IMR-90 (cell line): ENCODE measurements at regions not wholly inside any gene's neighbourhood (a gene's known extent, or its start where the extent isn't known, plus 50 kb on each side); places are given as distances from the start of the nearest gene placed in this dataset.

ENCODE experiments used
- ATAC-seq: fragments of 200-7000 bp; cut with Tn5 transposase; 2 replicates; pipeline ENCODE4 v1.9.1; 2020; ENCODE audit warnings: low read depth, mild to moderate bottlenecking, moderate library complexity
- BruUV-seq: library from RNA; stranded (reverse); fragments of 400-500 nt; replicated peaks from 2 replicates; lab custom pipeline; 2021; lab: Mats Ljungman, UMichigan
- CTCF ChIA-PET: fragments of 300-600 bp; formaldehyde crosslinking; extraction: SDS; loops from one replicate; lab custom pipeline; 2021; ENCODE audit warnings: antibody characterized with exemption; lab: Yijun Ruan, JAX
- POLR2A ChIA-PET: fragments of 300-600 bp; sonication (Branson Sonifier 250); formaldehyde crosslinking; loops from one replicate; lab custom pipeline; 2022; ENCODE audit warnings: antibody characterized with exemption; ENCODE audit not compliant: unreplicated experiment; lab: Charles Lee
- DNase-seq: peaks from one replicate; pipeline ENCODE4 v3.0.0; 2013
- H2AFZ ChIP-seq: replicated peaks from 2 replicates; pipeline ENCODE3; 2013; ENCODE audit warnings: low read length, mild to moderate bottlenecking; ENCODE audit not compliant: poor library complexity
- H2AK5ac ChIP-seq: 2 replicates; pipeline ENCODE4 v1.6.1; 2013; ENCODE audit warnings: low read depth, low read length, inconsistent platforms
- H2AK9ac ChIP-seq: replicated peaks from 2 replicates; pipeline ENCODE3; 2013; ENCODE audit warnings: mild to moderate bottlenecking, low read depth, low read length, moderate library complexity; ENCODE audit not compliant: poor library complexity
- H2BK120ac ChIP-seq: 2 replicates; pipeline ENCODE4 v1.6.1; 2013; ENCODE audit warnings: low read depth, low read length, inconsistent platforms
- H2BK15ac ChIP-seq: 3 replicates; pipeline ENCODE4 v1.6.1; 2013; ENCODE audit warnings: low read depth, low read length, inconsistent platforms
- H2BK20ac ChIP-seq: 2 replicates; pipeline ENCODE4 v1.6.1; 2013; ENCODE audit warnings: low read depth, mild to moderate bottlenecking, inconsistent platforms, low read length, moderate library complexity
- H2BK5ac ChIP-seq: 2 replicates; pipeline ENCODE4 v1.6.1; 2013; ENCODE audit warnings: mild to moderate bottlenecking, low read depth, low read length, inconsistent platforms; ENCODE audit not compliant: poor library complexity, severe bottlenecking
- H3K14ac ChIP-seq: replicated peaks from 2 replicates; pipeline ENCODE4 v1.6.1; 2013; ENCODE audit warnings: low read depth, low read length, inconsistent platforms
- H3K18ac ChIP-seq: 2 replicates; pipeline ENCODE4 v1.6.1; 2013; ENCODE audit warnings: low read depth, low read length, control low read depth
- H3K23ac ChIP-seq: 2 replicates; pipeline ENCODE4 v1.6.1; 2013; ENCODE audit warnings: low read depth, low read length, inconsistent platforms
- H3K27ac ChIP-seq: 2 replicates; pipeline ENCODE4 v1.5.1; 2013; ENCODE audit warnings: mild to moderate bottlenecking, control low read depth, low read length; ENCODE audit not compliant: insufficient read depth
- H3K27me3 ChIP-seq: 2 replicates; pipeline ENCODE4 v1.6.1; 2013; ENCODE audit warnings: low read length; ENCODE audit not compliant: control insufficient read depth, insufficient read depth
- H3K36me3 ChIP-seq: 2 replicates; pipeline ENCODE4 v1.6.1; 2013; ENCODE audit warnings: low read length, mixed read lengths; ENCODE audit not compliant: control insufficient read depth, insufficient read depth
- H3K4ac ChIP-seq: 2 replicates; pipeline ENCODE4 v1.6.1; 2013; ENCODE audit warnings: low read depth, low read length, inconsistent platforms
- H3K4me1 ChIP-seq: 2 replicates; pipeline ENCODE4 v1.6.1; 2013; ENCODE audit warnings: low read length, mixed read lengths; ENCODE audit not compliant: control insufficient read depth, insufficient read depth
- H3K4me2 ChIP-seq: 2 replicates; pipeline ENCODE4 v1.6.1; 2013; ENCODE audit warnings: low read depth, mild to moderate bottlenecking, control low read depth, low read length, moderate library complexity
- H3K4me3 ChIP-seq: 2 replicates; pipeline ENCODE4 v1.5.1; 2013; ENCODE audit warnings: low read depth, mild to moderate bottlenecking, control low read depth, low read length, moderate library complexity; ENCODE audit not compliant: insufficient read depth
- H3K56ac ChIP-seq: 2 replicates; pipeline ENCODE4 v1.6.1; 2013; ENCODE audit warnings: low read length, inconsistent platforms; ENCODE audit not compliant: insufficient read depth; ENCODE audit errors: extremely low read depth
- H3K79me1 ChIP-seq, 2 experiments: 2 replicates each; pipeline ENCODE4 v1.6.1; 2013; ENCODE audit warnings: low read length in 2 of 2, inconsistent platforms in 1 of 2, low read depth in 1 of 2
- H3K9ac ChIP-seq: 2 replicates; pipeline ENCODE4 v1.6.1; 2013; ENCODE audit warnings: low read depth, low read length, control low read depth
- H3K9me1 ChIP-seq: 2 replicates; pipeline ENCODE4 v1.6.1; 2013; ENCODE audit warnings: low read length, inconsistent platforms; ENCODE audit not compliant: insufficient read depth
- H3K9me3 ChIP-seq: 2 replicates; pipeline ENCODE4 v1.6.1; 2013; ENCODE audit warnings: low read length; ENCODE audit not compliant: control insufficient read depth, insufficient read depth
- H4K20me1 ChIP-seq: 2 replicates; pipeline ENCODE4 v1.6.1; 2013; ENCODE audit warnings: low read length, inconsistent platforms; ENCODE audit not compliant: insufficient read depth
- H4K5ac ChIP-seq: 2 replicates; pipeline ENCODE4 v1.6.1; 2013; ENCODE audit warnings: mild to moderate bottlenecking, low read depth, low read length, control low read depth
- H4K8ac ChIP-seq, 2 experiments: 2 replicates each; pipeline ENCODE4 v1.6.1; 2013; ENCODE audit warnings: low read depth in 2 of 2, low read length in 2 of 2, control low read depth in 1 of 2, inconsistent platforms in 1 of 2
- H4K91ac ChIP-seq: 2 replicates; pipeline ENCODE4 v1.6.1; 2013; ENCODE audit warnings: low read depth, low read length, inconsistent platforms; ENCODE audit not compliant: insufficient read depth
- BHLHE40 ChIP-seq: fragments of 150-350 bp; IDR thresholded peaks from 2 replicates; pipeline ENCODE4 v1.6.1; 2016; ENCODE audit warnings: mild to moderate bottlenecking, low read depth, low read length
- CEBPB ChIP-seq: IDR thresholded peaks from 2 replicates; pipeline ENCODE4 v1.6.1; 2012; ENCODE audit warnings: low read depth, low read length, improper control_type of control experiment
- CHD1 ChIP-seq: IDR thresholded peaks from 2 replicates; pipeline ENCODE4 v1.6.1; 2012; ENCODE audit warnings: low read depth, low read length, improper control_type of control experiment
- FOS ChIP-seq: fragments of 150-350 bp; IDR thresholded peaks from 2 replicates; pipeline ENCODE4 v1.6.1; 2016; ENCODE audit warnings: low read depth, low read length
- MAFK ChIP-seq: IDR thresholded peaks from 2 replicates; pipeline ENCODE4 v1.6.1; 2012; ENCODE audit warnings: low read depth, low read length, improper control_type of control experiment
- MAZ ChIP-seq: IDR thresholded peaks from 2 replicates; pipeline ENCODE4 v1.6.1; 2012; ENCODE audit warnings: low read depth, mild to moderate bottlenecking, low read length, improper control_type of control experiment, moderate library complexity, borderline replicate concordance
- MXI1 ChIP-seq: IDR thresholded peaks from 2 replicates; pipeline ENCODE4 v1.6.1; 2012; ENCODE audit warnings: low read depth, mild to moderate bottlenecking, low read length, moderate library complexity, borderline replicate concordance
- NFE2L2 ChIP-seq: fragments of 150-350 bp; IDR thresholded peaks from 2 replicates; pipeline ENCODE4 v1.6.1; 2016; ENCODE audit warnings: low read depth, mild to moderate bottlenecking, low read length
- POLR2A ChIP-seq: IDR thresholded peaks from 2 replicates; pipeline ENCODE4 v1.6.1; 2012; ENCODE audit warnings: mild to moderate bottlenecking, low read depth, low read length
- RAD21 ChIP-seq: IDR thresholded peaks from 2 replicates; pipeline ENCODE4 v1.6.1; 2012; ENCODE audit warnings: low read length, improper control_type of control experiment
- RCOR1 ChIP-seq: IDR thresholded peaks from 2 replicates; pipeline ENCODE4 v1.6.1; 2012; ENCODE audit warnings: mild to moderate bottlenecking, low read length, improper control_type of control experiment; ENCODE audit not compliant: insufficient replicate concordance
- RFX5 ChIP-seq: IDR thresholded peaks from 2 replicates; pipeline ENCODE4 v1.8.0; 2012; ENCODE audit warnings: low read depth, mild to moderate bottlenecking, low read length, moderate library complexity
- SMC3 ChIP-seq: fragments of 150-350 bp; IDR thresholded peaks from 2 replicates; pipeline ENCODE4 v1.6.1; 2016; ENCODE audit warnings: low read depth, mild to moderate bottlenecking, antibody characterized with exemption, low read length, moderate library complexity
- WGBS, 2 experiments: methylation state at CpG; one replicate each; pipeline versions ENCODE4 v1.1.5 to v1.1.7; 2013; ENCODE audit warnings: missing lambda C conversion rate in 2 of 2; ENCODE audit not compliant: insufficient read length in 1 of 2; ENCODE audit errors: extremely low coverage in 2 of 2; 5-methylcytosine and 5-hydroxymethylcytosine counted together
- dilution Hi-C: fragments of 300-500 bp; cut with HindIII; formaldehyde crosslinking; loops from one replicate; pipeline ENCODE4 v1.14.3; 2018; ENCODE audit warnings: low sequenced_read_pairs; ENCODE audit not compliant: unreplicated experiment
- in situ Hi-C: fragments of 300-500 bp; cut with MboI; formaldehyde crosslinking; loops from 3 replicates; pipeline ENCODE4 v1.14.3; 2019; ENCODE audit warnings: low sequenced_read_pairs, inconsistent platforms, mixed read lengths
- intact Hi-C: fragments of 100-400 bp; cut with micrococcal nuclease; formaldehyde crosslinking; loops from 2 replicates; pipeline ENCODE4 v1.10.0; 2022
- TF ChIP-seq, protein P1 (sequence below): fragments of 150-350 bp; IDR thresholded peaks from 2 replicates; pipeline ENCODE4 v1.6.1; 2017; ENCODE audit warnings: mild to moderate bottlenecking, antibody characterized with exemption, low read length, low read depth
- TF ChIP-seq, protein P2 (sequence below): conservative IDR thresholded peaks from 2 replicates; pipeline ENCODE4 v1.5.1; 2012; ENCODE audit warnings: mild to moderate bottlenecking, low read depth, low read length, improper control_type of control experiment
- TF ChIP-seq, protein P3 (sequence below): fragments of 150-350 bp; IDR thresholded peaks from 2 replicates; pipeline ENCODE4 v1.6.1; 2016; ENCODE audit warnings: low read depth, mild to moderate bottlenecking, low read length, moderate library complexity, borderline replicate concordance

DNA sequence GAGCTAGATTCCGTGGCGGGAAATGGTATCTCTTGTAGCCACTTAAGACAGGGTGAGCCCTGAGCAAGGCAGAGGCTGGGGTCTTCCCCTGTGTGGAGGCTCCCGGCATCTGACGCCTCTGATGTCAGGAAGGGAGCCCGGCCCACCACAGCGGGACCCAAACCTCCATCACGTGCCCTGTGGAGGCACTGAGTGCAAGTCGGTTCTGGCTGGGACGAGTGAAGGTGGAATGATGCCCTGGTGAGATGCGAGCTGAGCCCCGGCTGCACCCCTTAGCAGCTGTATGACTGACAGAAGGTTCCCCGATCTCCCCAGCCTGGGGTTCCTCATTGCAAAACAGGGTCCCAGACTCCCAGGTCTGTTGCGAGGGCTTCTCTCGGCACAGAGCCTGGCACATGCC, 187.4 kb upstream of the TNRC6C start:
- TF ChIP-seq BHLHE40 (no peak), MAZ (no peak), RAD21 (no peak), SMC3 (no peak), MXI1 (no peak), CEBPB (no peak), POLR2A (no peak), NFE2L2 (no peak), FOS (no peak), RFX5 (no peak), CHD1 (no peak), MAFK (no peak), RCOR1 (no peak)
- TF ChIP-seq, protein P1, sequence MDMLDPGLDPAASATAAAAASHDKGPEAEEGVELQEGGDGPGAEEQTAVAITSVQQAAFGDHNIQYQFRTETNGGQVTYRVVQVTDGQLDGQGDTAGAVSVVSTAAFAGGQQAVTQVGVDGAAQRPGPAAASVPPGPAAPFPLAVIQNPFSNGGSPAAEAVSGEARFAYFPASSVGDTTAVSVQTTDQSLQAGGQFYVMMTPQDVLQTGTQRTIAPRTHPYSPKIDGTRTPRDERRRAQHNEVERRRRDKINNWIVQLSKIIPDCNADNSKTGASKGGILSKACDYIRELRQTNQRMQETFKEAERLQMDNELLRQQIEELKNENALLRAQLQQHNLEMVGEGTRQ, result no peak
- TF ChIP-seq, protein P2, sequence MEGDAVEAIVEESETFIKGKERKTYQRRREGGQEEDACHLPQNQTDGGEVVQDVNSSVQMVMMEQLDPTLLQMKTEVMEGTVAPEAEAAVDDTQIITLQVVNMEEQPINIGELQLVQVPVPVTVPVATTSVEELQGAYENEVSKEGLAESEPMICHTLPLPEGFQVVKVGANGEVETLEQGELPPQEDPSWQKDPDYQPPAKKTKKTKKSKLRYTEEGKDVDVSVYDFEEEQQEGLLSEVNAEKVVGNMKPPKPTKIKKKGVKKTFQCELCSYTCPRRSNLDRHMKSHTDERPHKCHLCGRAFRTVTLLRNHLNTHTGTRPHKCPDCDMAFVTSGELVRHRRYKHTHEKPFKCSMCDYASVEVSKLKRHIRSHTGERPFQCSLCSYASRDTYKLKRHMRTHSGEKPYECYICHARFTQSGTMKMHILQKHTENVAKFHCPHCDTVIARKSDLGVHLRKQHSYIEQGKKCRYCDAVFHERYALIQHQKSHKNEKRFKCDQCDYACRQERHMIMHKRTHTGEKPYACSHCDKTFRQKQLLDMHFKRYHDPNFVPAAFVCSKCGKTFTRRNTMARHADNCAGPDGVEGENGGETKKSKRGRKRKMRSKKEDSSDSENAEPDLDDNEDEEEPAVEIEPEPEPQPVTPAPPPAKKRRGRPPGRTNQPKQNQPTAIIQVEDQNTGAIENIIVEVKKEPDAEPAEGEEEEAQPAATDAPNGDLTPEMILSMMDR, result no peak
- TF ChIP-seq, protein P3, sequence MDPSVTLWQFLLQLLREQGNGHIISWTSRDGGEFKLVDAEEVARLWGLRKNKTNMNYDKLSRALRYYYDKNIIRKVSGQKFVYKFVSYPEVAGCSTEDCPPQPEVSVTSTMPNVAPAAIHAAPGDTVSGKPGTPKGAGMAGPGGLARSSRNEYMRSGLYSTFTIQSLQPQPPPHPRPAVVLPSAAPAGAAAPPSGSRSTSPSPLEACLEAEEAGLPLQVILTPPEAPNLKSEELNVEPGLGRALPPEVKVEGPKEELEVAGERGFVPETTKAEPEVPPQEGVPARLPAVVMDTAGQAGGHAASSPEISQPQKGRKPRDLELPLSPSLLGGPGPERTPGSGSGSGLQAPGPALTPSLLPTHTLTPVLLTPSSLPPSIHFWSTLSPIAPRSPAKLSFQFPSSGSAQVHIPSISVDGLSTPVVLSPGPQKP, result no peak
- no peak overlapping the region for H2AFZ ChIP-seq
- ATAC-seq (no peak), DNase-seq (no peak)
- H3K27ac ChIP-seq, result no peak overlapping the region
- H4K8ac ChIP-seq, result no peak overlapping the region
- intact Hi-C loops (no loop called here), dilution Hi-C loops (no loop called here), in situ Hi-C loops (no loop called here)
- H3K79me1 ChIP-seq, result no peaks in the 10 kb centered on the region
- CTCF ChIA-PET, result no interaction called here
- no peak overlapping the region for H2BK20ac ChIP-seq
- no peak overlapping the region for H4K91ac ChIP-seq
- H3K36me3 ChIP-seq, result no peaks in the 10 kb centered on the region
- no TSS peak for BruUV-seq
- H3K23ac ChIP-seq, result no peak overlapping the region
- POLR2A ChIA-PET, result no interaction called here
- no peaks in the 10 kb centered on the region for H3K4me1 ChIP-seq
- H4K5ac ChIP-seq, result no peak overlapping the region
- WGBS, 2 experiments, result 77% methylated on average over 8 of the region's 14 CpGs; no CpG with 5 or more reads in 1 of the 2 experiments
- peaks cover 38% of the 10 kb centered on the region for H3K27me3 ChIP-seq
- no peak overlapping the region for H2AK5ac ChIP-seq
- H3K4ac ChIP-seq, result no peak overlapping the region
- no peak overlapping the region for H3K14ac ChIP-seq
- no peak overlapping the region for H3K9ac ChIP-seq
- H2BK5ac ChIP-seq, result no peak overlapping the region
- no peaks in the 10 kb centered on the region for H3K9me3 ChIP-seq
- H3K9me1 ChIP-seq, result no peaks in the 10 kb centered on the region
- H2BK15ac ChIP-seq, result no peak overlapping the region
- H3K18ac ChIP-seq, result no peak overlapping the region
- H2AK9ac ChIP-seq, result no peak overlapping the region
- H3K4me2 ChIP-seq, result no peak overlapping the region
- no peak overlapping the region for H2BK120ac ChIP-seq
- H3K4me3 ChIP-seq, result no peak overlapping the region
- H4K20me1 ChIP-seq, result no peaks in the 10 kb centered on the region
- no peak overlapping the region for H3K56ac ChIP-seq
